ENCODE measurements at regions not wholly inside any gene's neighbourhood (a gene's known extent, or its start where the extent isn't known, plus 50 kb on each side); places are given as distances from the start of the nearest gene placed in this dataset.

GRCh38 chr1:34418166-34418565 lies 241.5 kb downstream of the C1orf94 start:
- H3K4me3 ChIP-seq = no peak overlapping the region
- no peak for DNase-seq (ENCODE audit: extremely low read depth in 1 of 4, low spot score in 3 of 4)
- no peaks in the 10 kb centered on the region for H3K9me3 ChIP-seq (replicated peaks; ENCODE audit: control insufficient read depth, insufficient read depth, low read depth, low read length)
- TF ChIP-seq KLF10 (CRISPR knock-in tag; IDR thresholded peaks at IDR 0.05) = no peak
- no peak for TF ChIP-seq SRF (CRISPR knock-in tag; IDR thresholded peaks at IDR 0.05)
- no peak for TF ChIP-seq POLR2A (conservative IDR thresholded peaks at IDR 0.05)
- no peak for TF ChIP-seq SMARCE1 (IDR thresholded peaks at IDR 0.05)
- no peak for TF ChIP-seq ZNF398 (CRISPR knock-in tag; IDR thresholded peaks at IDR 0.05)
- no peak for TF ChIP-seq CGGBP1 (CRISPR knock-in tag; IDR thresholded peaks at IDR 0.05)
- TF ChIP-seq MEF2A (IDR thresholded peaks at IDR 0.05; ENCODE audit: control insufficient read depth, low read depth, low read length) = no peak
- TF ChIP-seq ARID3A (IDR thresholded peaks at IDR 0.05; ENCODE audit: borderline replicate concordance, low read depth, low read length) = no peak
- no peak for TF ChIP-seq ARID2 (IDR thresholded peaks at IDR 0.05)
- no peak for FAIRE-seq
- intact Hi-C loops (cut with micrococcal nuclease) (no loop called here), in situ Hi-C loops (cut with MboI) (no loop called here)
- BruUV-seq (replicated peaks) = no TSS peak
- 5% methylated on average over 3 of the region's 3 CpGs for WGBS (ENCODE audit: insufficient coverage, low coverage, missing lambda C conversion rate)
- H3K79me2 ChIP-seq (ENCODE audit: control insufficient read depth, insufficient read depth, low read length) = no peaks in the 10 kb centered on the region
- no peaks in the 10 kb centered on the region for H3K4me1 ChIP-seq (replicated peaks in 1 of 2; ENCODE audit: control insufficient read depth in 2 of 2, insufficient read depth in 2 of 2, low read length in 2 of 2)
- 0 out of 2 replicates have a peak, but pooled peaks cover 2% of the 10 kb centered on the region for H4K20me1 ChIP-seq (replicated peaks; ENCODE audit: control insufficient read depth, insufficient read depth, low read length)
- H3K9me1 ChIP-seq (ENCODE audit: control insufficient read depth, insufficient read depth, low read length) = no peaks in the 10 kb centered on the region
- H3K36me3 ChIP-seq (ENCODE audit: control insufficient read depth, insufficient read depth, low read length) = no peaks in the 10 kb centered on the region
- POLR2A ChIA-PET = interaction anchor here (0.7 kb wide), 1 partner anchor 836 kb away, joined by 3 read pairs; no protein-coding TSS in a partner anchor
- no peak overlapping the region for H3K9ac ChIP-seq (ENCODE audit: insufficient read depth in 1 of 2, low read depth in 2 of 2, low read length in 2 of 2)
- ATAC-seq = no peak
- CTCF ChIA-PET (ENCODE audit: low intra/inter-chr PET ratio) = no interaction called here
- H2AFZ ChIP-seq (ENCODE audit: low read depth, low read length) = no peak overlapping the region
- no peak overlapping the region for H3K27ac ChIP-seq (ENCODE audit: extremely low read depth, low read depth, low read length)
- H3K4me2 ChIP-seq (ENCODE audit: insufficient read depth, low read length) = no peak overlapping the region
- H3K27me3 ChIP-seq (ENCODE audit: control insufficient read depth in 2 of 2, insufficient read depth in 2 of 2, low read length in 2 of 2) = peaks cover 0 to 10% of the 10 kb centered on the region in 2 experiments; a peak in 2 of 5 replicates

Measured in K562 (cell line).